ENCODE measurements at regions not wholly inside any gene's neighbourhood (a gene's known extent, or its start where the extent isn't known, plus 50 kb on each side); places are given as distances from the start of the nearest gene placed in this dataset.
"Not testable (repeated sequence)": the region's sequence is repeated elsewhere in the genome, so short reads cannot be mapped to it uniquely, and the experiment has no call there.

GRCh38 chr1:56092684-56093570 is 486.4 kb downstream of the PLPP3 start (continued):
- TF ChIP-seq ZBTB11 (CRISPR knock-in tag; IDR thresholded peaks at IDR 0.05) = no peak
- TF ChIP-seq TBL1XR1 (IDR thresholded peaks at IDR 0.05; ENCODE audit: low read depth, low read length) = no peak

DNA sequence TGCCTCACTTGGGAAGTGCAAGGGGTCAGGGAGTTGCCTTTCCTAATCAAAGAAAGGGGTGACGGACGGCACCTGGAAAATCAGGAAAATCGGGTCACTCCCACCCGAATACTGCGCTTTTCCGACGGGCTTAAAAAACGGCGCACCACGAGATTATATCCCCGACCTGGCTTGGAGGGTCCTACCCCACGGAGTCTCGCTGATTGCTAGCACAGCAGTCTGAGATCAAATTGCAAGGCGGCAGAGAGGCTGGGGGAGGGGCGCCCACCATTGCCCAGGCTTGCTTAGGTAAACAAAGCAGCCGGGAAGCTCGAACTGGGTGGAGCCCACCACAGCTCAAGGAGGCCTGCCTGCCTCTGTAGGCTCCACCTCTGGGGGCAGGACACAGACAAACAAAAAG is 489.5 kb downstream of the PLPP3 start:
- in situ Hi-C loops (cut with MboI); BruUV-seq (replicated peaks); H3K79me2 ChIP-seq (ENCODE audit: control insufficient read depth, insufficient read depth, low read length); RAD21 ChIA-PET (ENCODE audit: unreplicated experiment); FAIRE-seq; H3K4me1 ChIP-seq (ENCODE audit: control insufficient read depth, insufficient read depth, low read length); H3K27ac ChIP-seq (ENCODE audit: control insufficient read depth, insufficient read depth); ATAC-seq; H2AFZ ChIP-seq (ENCODE audit: control insufficient read depth, low read depth, low read length); H4K20me1 ChIP-seq (ENCODE audit: control insufficient read depth, insufficient read depth); H3K36me3 ChIP-seq (ENCODE audit: control insufficient read depth in 2 of 2, insufficient read depth in 2 of 2, low read length in 1 of 2); H3K9me3 ChIP-seq (replicated peaks; ENCODE audit: control insufficient read depth, insufficient read depth, low read length); DNase-seq (ENCODE audit: low read depth, low spot score); H3K27me3 ChIP-seq (replicated peaks in 1 of 2; ENCODE audit: control insufficient read depth in 2 of 2, insufficient read depth in 2 of 2, low read length in 1 of 2); intact Hi-C loops (cut with micrococcal nuclease; ENCODE audit: unreplicated experiment); CTCF ChIA-PET; H3K4me2 ChIP-seq (ENCODE audit: control insufficient read depth, insufficient read depth); H3K9ac ChIP-seq (ENCODE audit: control insufficient read depth, insufficient read depth, low read length); H3K4me3 ChIP-seq: not testable (repeated sequence)
- ChIA-PET POLR2A (interaction anchor here (0.6 kb wide), 1 partner anchor 430 kb away, joined by 3 read pairs; no protein-coding TSS in a partner anchor), SMC1A (ENCODE audit: uncharacterized antibody, unreplicated experiment) (interaction anchor here (0.9 kb wide), 1 partner anchor 15 kb away, joined by 4 read pairs; no protein-coding TSS in a partner anchor)
- 43% methylated on average over 15 of the region's 17 CpGs for WGBS (ENCODE audit: insufficient coverage, insufficient replicate concordance, low lambda C conversion rate, missing lambda C conversion rate)
